ENCODE measurements at regions not wholly inside any gene's neighbourhood (a gene's known extent, or its start where the extent isn't known, plus 50 kb on each side); places are given as distances from the start of the nearest gene placed in this dataset.

GRCh38 chr7:46678421-46678820 lies 757.3 kb upstream of the IGFBP3 start:
- H3K4me1 ChIP-seq, result no peaks in the 10 kb centered on the region
- H3K27me3 ChIP-seq, result no peaks in the 10 kb centered on the region
- no peaks in the 10 kb centered on the region for H3K9me3 ChIP-seq
- TF ChIP-seq CTCF (IDR thresholded peaks at IDR 0.05), result no peak
- TF ChIP-seq POLR2A (IDR thresholded peaks at IDR 0.05), result no peak
- TF ChIP-seq EP300 (IDR thresholded peaks at IDR 0.05), result no peak
- 63 to 83% methylated on average over 2 of the region's 2 CpGs for WGBS, 2 donors
- DNase-seq (ENCODE audit: low spot score in 2 of 2), result no peak
- H3K36me3 ChIP-seq, result no peaks in the 10 kb centered on the region
- H3K4me3 ChIP-seq, result no peak overlapping the region
- H3K27ac ChIP-seq, result no peak overlapping the region

GRCh38 chr7:46675456-46675855 lies 754.4 kb upstream of the IGFBP3 start:
- Histone ChIP-seq H3K27me3 (no peaks in the 10 kb centered on the region), H3K27ac (no peak overlapping the region), H3K9me3 (no peaks in the 10 kb centered on the region), H3K36me3 (no peaks in the 10 kb centered on the region), H3K4me3 (no peak overlapping the region), H3K4me1 (no peaks in the 10 kb centered on the region)
- DNase-seq (ENCODE audit: low spot score in 2 of 2), result no peak
- WGBS, 2 donors, result 94 to 96% methylated on average over 4 of the region's 4 CpGs
- no peak for TF ChIP-seq EP300 (IDR thresholded peaks at IDR 0.05)
- TF ChIP-seq CTCF (IDR thresholded peaks at IDR 0.05), result no peak
- no peak for TF ChIP-seq POLR2A (IDR thresholded peaks at IDR 0.05)

GRCh38 chr7:46672861-46673260 lies 751.8 kb upstream of the IGFBP3 start:
- Histone ChIP-seq H3K27ac (no peak overlapping the region), H3K36me3 (no peaks in the 10 kb centered on the region), H3K4me3 (no peak overlapping the region), H3K4me1 (no peaks in the 10 kb centered on the region), H3K27me3 (no peaks in the 10 kb centered on the region), H3K9me3 (no peaks in the 10 kb centered on the region)
- no peak for DNase-seq (ENCODE audit: low spot score in 2 of 2)
- WGBS, 2 donors, result 63 to 64% methylated on average over 2 of the region's 2 CpGs
- TF ChIP-seq CTCF (IDR thresholded peaks at IDR 0.05), result no peak

GRCh38 chr7:46671108-46671769 lies 750.2 kb upstream of the IGFBP3 start:
- H3K9me3 ChIP-seq, result no peaks in the 10 kb centered on the region
- TF ChIP-seq EP300 (IDR thresholded peaks at IDR 0.05) (no peak), CTCF (IDR thresholded peaks at IDR 0.05) (no peak), POLR2A (IDR thresholded peaks at IDR 0.05) (no peak)
- no peaks in the 10 kb centered on the region for H3K4me1 ChIP-seq
- H3K27ac ChIP-seq, result no peak overlapping the region
- no peaks in the 10 kb centered on the region for H3K27me3 ChIP-seq
- no peak overlapping the region for H3K4me3 ChIP-seq
- WGBS, 2 donors, result 73 to 95% methylated on average over 1 of the region's 1 CpG
- H3K36me3 ChIP-seq, result no peaks in the 10 kb centered on the region
- no peak for DNase-seq (ENCODE audit: low spot score in 2 of 2)

GRCh38 chr7:46669028-46669427 lies 748.0 kb upstream of the IGFBP3 start:
- peaks cover 0 to 4% (median 0%) of the 10 kb centered on the region in 4 donors for H3K9me3 ChIP-seq
- TF ChIP-seq EP300 (IDR thresholded peaks at IDR 0.05) (no peak), CTCF (IDR thresholded peaks at IDR 0.05) (no peak), POLR2A (IDR thresholded peaks at IDR 0.05) (no peak)
- H3K27me3 ChIP-seq, result no peaks in the 10 kb centered on the region
- no peak for DNase-seq (ENCODE audit: low spot score in 2 of 2)
- no peak overlapping the region for H3K4me3 ChIP-seq
- H3K36me3 ChIP-seq, result no peaks in the 10 kb centered on the region
- H3K4me1 ChIP-seq, result no peaks in the 10 kb centered on the region
- no peak overlapping the region for H3K27ac ChIP-seq
- WGBS, 2 donors, result 83 to 85% methylated on average over 4 of the region's 4 CpGs
